ENCODE measurements at regions not wholly inside any gene's neighbourhood (a gene's known extent, or its start where the extent isn't known, plus 50 kb on each side); places are given as distances from the start of the nearest gene placed in this dataset.

DNA sequence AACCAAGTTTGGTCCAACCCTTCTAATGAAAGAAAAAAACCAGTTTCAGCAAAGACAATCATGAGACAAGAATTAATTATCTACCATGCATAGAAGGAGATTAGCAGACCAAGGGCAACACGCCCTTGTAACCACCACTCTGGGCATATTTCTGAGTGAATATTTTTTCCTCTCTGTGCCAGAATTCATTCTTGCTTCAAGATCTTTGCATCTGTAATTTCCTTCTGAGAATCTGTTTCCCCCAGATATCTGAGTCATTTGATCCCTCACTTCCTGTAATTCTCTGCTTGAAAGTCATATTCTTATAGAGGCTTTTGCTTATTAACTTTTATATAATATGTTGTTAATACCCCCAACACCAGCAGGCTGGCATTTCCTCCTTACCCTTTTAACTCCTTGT is 243.7 kb downstream of the SLC16A7 start:
- Mint-ChIP-seq H3K4me3 (ENCODE audit: unreplicated experiment) (no peak overlapping the region), H3K27me3 (ENCODE audit: unreplicated experiment) (no peaks in the 10 kb centered on the region), H3K36me3 (ENCODE audit: low read depth, unreplicated experiment) (no peaks in the 10 kb centered on the region), H3K27ac (ENCODE audit: unreplicated experiment) (peak overlapping the region; percentile 79), H3K9me3 (ENCODE audit: unreplicated experiment) (no peaks in the 10 kb centered on the region), H3K4me1 (ENCODE audit: unreplicated experiment) (peaks cover 23% of the 10 kb centered on the region)
- TF ChIP-seq, protein P1, sequence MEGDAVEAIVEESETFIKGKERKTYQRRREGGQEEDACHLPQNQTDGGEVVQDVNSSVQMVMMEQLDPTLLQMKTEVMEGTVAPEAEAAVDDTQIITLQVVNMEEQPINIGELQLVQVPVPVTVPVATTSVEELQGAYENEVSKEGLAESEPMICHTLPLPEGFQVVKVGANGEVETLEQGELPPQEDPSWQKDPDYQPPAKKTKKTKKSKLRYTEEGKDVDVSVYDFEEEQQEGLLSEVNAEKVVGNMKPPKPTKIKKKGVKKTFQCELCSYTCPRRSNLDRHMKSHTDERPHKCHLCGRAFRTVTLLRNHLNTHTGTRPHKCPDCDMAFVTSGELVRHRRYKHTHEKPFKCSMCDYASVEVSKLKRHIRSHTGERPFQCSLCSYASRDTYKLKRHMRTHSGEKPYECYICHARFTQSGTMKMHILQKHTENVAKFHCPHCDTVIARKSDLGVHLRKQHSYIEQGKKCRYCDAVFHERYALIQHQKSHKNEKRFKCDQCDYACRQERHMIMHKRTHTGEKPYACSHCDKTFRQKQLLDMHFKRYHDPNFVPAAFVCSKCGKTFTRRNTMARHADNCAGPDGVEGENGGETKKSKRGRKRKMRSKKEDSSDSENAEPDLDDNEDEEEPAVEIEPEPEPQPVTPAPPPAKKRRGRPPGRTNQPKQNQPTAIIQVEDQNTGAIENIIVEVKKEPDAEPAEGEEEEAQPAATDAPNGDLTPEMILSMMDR (IDR thresholded peaks at IDR 0.05; ENCODE audit: unreplicated experiment), result no peak
- no peak for DNase-seq (ENCODE audit: low spot score)

DNA sequence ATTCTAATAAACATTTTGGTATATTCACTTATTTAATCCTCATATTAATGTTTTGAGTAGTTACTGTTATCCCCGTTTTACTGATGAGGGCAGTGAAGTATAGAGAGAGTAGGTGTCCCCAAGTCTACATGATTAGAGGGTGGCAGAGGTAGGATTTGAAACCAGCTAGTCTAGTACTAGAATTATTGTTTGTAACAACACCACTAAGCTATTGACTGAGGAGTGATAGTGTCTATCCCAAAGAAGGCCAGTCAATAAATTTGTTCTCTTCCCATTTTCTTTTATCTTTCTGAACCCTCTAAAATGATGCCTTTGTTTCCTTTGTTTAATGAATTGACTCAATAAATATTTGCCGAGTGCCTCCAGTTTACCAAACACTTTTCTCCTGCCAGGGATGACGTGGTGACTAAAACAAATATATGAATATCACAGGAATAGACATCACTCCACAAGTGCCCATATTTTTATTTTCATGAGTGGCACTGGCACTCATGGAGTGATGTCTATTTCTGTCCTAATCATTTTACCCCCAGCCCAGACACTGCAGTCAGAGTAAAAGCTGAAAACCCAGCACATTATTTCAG is 247.5 kb downstream of the SLC16A7 start:
- TF ChIP-seq, protein P1 (IDR thresholded peaks at IDR 0.05; ENCODE audit: unreplicated experiment), result no peak
- Mint-ChIP-seq H3K4me3 (ENCODE audit: unreplicated experiment) (no peak overlapping the region), H3K4me1 (ENCODE audit: unreplicated experiment) (peaks cover 26% of the 10 kb centered on the region), H3K9me3 (ENCODE audit: unreplicated experiment) (no peaks in the 10 kb centered on the region), H3K27me3 (ENCODE audit: unreplicated experiment) (no peaks in the 10 kb centered on the region), H3K27ac (ENCODE audit: unreplicated experiment) (no peak overlapping the region), H3K36me3 (ENCODE audit: low read depth, unreplicated experiment) (no peaks in the 10 kb centered on the region)
- DNase-seq (ENCODE audit: low spot score), result no peak

DNA sequence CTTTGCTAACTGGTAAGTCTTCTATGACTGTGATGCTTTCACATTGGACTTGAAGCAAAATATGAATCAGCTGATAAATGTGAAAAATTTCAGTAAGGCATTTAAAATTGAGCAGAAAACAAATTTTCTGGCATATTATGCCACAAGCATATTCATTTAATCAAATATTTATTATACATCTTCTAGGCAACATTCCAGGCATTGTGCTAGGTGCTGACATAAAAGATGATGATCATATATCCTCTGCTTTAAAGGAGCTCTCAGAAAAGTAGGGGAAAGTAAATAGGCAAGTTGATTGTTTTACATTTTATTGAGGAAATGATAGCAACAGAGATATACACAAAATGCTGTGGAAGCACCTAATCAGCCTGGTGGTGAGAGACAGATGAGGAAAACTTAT is 248.9 kb downstream of the SLC16A7 start:
- H3K4me1 Mint-ChIP-seq (ENCODE audit: unreplicated experiment), result peaks cover 19% of the 10 kb centered on the region
- no peaks in the 10 kb centered on the region for H3K9me3 Mint-ChIP-seq (ENCODE audit: unreplicated experiment)
- no peaks in the 10 kb centered on the region for H3K36me3 Mint-ChIP-seq (ENCODE audit: low read depth, unreplicated experiment)
- no peak overlapping the region for H3K4me3 Mint-ChIP-seq (ENCODE audit: unreplicated experiment)
- TF ChIP-seq, protein P1 (IDR thresholded peaks at IDR 0.05; ENCODE audit: unreplicated experiment), result no peak
- no peak for DNase-seq (ENCODE audit: low spot score)
- no peak overlapping the region for H3K27ac Mint-ChIP-seq (ENCODE audit: unreplicated experiment)
- H3K27me3 Mint-ChIP-seq (ENCODE audit: unreplicated experiment), result no peaks in the 10 kb centered on the region

DNA sequence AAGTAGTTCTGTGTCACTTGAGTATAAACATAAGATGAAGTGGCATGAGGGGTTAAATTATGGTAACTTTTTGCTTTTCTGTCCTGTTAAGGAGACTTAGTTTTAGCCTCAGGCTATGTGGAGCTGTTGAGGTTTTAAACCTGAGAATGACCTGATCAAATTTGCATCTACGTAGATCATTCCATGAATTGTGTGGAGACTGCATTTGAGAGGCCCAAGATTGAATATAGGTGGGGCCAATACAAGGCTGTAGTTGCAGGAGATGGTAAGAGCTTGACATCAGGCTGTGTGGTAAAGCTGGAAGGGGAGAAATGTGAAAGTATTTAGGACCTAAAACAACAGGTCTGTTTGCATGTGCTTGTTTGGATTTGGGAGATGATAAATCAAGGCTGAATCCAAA is 249.5 kb downstream of the SLC16A7 start:
- DNase-seq (ENCODE audit: low spot score), result no peak
- H3K36me3 Mint-ChIP-seq (ENCODE audit: low read depth, unreplicated experiment), result no peaks in the 10 kb centered on the region
- H3K9me3 Mint-ChIP-seq (ENCODE audit: unreplicated experiment), result no peaks in the 10 kb centered on the region
- TF ChIP-seq, protein P1 (IDR thresholded peaks at IDR 0.05; ENCODE audit: unreplicated experiment), result no peak
- H3K27me3 Mint-ChIP-seq (ENCODE audit: unreplicated experiment), result no peaks in the 10 kb centered on the region
- no peak overlapping the region for H3K4me3 Mint-ChIP-seq (ENCODE audit: unreplicated experiment)
- no peak overlapping the region for H3K27ac Mint-ChIP-seq (ENCODE audit: unreplicated experiment)
- H3K4me1 Mint-ChIP-seq (ENCODE audit: unreplicated experiment), result peaks cover 20% of the 10 kb centered on the region

DNA sequence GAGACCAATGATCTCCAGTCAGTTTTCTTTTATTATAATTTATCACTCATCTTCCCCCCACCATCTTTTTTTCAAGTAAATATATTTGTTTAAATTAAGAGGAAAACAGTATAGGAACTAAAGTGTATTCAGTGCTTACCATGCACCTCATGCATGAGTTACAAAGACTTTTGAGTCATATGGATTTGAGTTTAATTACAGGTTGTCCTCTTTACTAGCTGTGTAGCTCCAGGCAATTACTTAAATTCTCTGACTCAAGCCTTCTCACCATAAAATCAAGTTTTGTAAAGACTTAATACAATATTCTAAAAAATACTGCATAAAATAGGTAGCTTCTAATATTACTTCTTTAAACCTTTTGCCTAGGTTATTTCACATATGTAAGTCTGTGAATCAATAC is 251.3 kb downstream of the SLC16A7 start:
- no peaks in the 10 kb centered on the region for H3K27me3 Mint-ChIP-seq (ENCODE audit: unreplicated experiment)
- H3K36me3 Mint-ChIP-seq (ENCODE audit: low read depth, unreplicated experiment), result no peaks in the 10 kb centered on the region
- TF ChIP-seq, protein P1 (IDR thresholded peaks at IDR 0.05; ENCODE audit: unreplicated experiment), result no peak
- H3K27ac Mint-ChIP-seq (ENCODE audit: unreplicated experiment), result no peak overlapping the region
- peaks cover 31% of the 10 kb centered on the region for H3K4me1 Mint-ChIP-seq (ENCODE audit: unreplicated experiment)
- H3K9me3 Mint-ChIP-seq (ENCODE audit: unreplicated experiment), result no peaks in the 10 kb centered on the region
- no peak overlapping the region for H3K4me3 Mint-ChIP-seq (ENCODE audit: unreplicated experiment)
- no peak for DNase-seq (ENCODE audit: low spot score)

All from endothelial cell (in vitro differentiated cells).